ENCODE measurements at regions not wholly inside any gene's neighbourhood (a gene's known extent, or its start where the extent isn't known, plus 50 kb on each side); places are given as distances from the start of the nearest gene placed in this dataset.

DNA sequence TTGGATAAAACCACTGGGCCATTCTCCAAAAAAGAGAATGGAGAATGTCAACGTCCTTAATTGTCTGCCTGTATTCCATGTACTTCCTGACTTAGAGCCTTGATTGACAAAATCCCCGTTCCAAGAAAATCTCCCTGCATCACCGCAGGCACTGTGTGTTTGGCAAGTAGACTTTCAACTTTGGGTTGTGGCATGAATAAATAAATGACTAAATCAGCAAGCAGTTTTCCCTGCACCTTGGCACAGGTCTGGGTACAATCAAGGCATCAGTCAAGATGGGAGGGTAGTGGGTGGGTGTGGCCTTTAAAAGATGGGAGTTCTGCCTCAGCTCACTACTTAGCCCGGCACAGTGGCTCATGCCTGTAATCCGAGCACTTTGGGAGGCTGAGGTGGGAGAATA, 248.5 kb upstream of the RPL38 start:
- TF ChIP-seq POLR2A (IDR thresholded peaks at IDR 0.05): no peak
- TF ChIP-seq, protein P1, sequence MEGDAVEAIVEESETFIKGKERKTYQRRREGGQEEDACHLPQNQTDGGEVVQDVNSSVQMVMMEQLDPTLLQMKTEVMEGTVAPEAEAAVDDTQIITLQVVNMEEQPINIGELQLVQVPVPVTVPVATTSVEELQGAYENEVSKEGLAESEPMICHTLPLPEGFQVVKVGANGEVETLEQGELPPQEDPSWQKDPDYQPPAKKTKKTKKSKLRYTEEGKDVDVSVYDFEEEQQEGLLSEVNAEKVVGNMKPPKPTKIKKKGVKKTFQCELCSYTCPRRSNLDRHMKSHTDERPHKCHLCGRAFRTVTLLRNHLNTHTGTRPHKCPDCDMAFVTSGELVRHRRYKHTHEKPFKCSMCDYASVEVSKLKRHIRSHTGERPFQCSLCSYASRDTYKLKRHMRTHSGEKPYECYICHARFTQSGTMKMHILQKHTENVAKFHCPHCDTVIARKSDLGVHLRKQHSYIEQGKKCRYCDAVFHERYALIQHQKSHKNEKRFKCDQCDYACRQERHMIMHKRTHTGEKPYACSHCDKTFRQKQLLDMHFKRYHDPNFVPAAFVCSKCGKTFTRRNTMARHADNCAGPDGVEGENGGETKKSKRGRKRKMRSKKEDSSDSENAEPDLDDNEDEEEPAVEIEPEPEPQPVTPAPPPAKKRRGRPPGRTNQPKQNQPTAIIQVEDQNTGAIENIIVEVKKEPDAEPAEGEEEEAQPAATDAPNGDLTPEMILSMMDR (IDR thresholded peaks at IDR 0.05): no peak

All from lower leg skin (tissue), 3 donors.